HCT116 (cell line): ENCODE measurements at regions not wholly inside any gene's neighbourhood (a gene's known extent, or its start where the extent isn't known, plus 50 kb on each side); places are given as distances from the start of the nearest gene placed in this dataset.

Experiments used
- ATAC-seq: fragments of 200-7000 bp; cut with Tn5 transposase; 2 replicates; pipeline ENCODE4 v1.9.1; 2020; ENCODE audit warnings: mild to moderate bottlenecking, moderate library complexity
- BruUV-seq: library from RNA; stranded (reverse); fragments of 400-500 nt; replicated peaks from 2 replicates; lab custom pipeline; 2021; lab: Mats Ljungman, UMichigan
- CTCF ChIA-PET: fragments of 300-600 bp; sonication (Branson Sonifier 250); formaldehyde crosslinking; loops from one replicate; lab custom pipeline; 2021; ENCODE audit warnings: antibody characterized with exemption; lab: Charles Lee
- POLR2A ChIA-PET: fragments of 300-600, 350-600 bp; sonication (Branson Sonifier 250); formaldehyde crosslinking; loops from one replicate; lab custom pipeline; 2021; ENCODE audit warnings: antibody characterized with exemption; lab: Charles Lee
- RAD21 ChIA-PET, 2 experiments: fragments of 300-600 bp; sonication (Branson Sonifier 250); formaldehyde crosslinking; loops; one replicate each; lab custom pipeline; 2023; ENCODE audit warnings: low total read pairs in 2 of 2; ENCODE audit not compliant: uncharacterized antibody in 2 of 2, unreplicated experiment in 2 of 2, low non-redundant PET in 1 of 2; lab: Charles Lee
- DNase-seq: peaks from one replicate; pipeline ENCODE4 v3.0.0-alpha.2; 2010; ENCODE audit warnings: low read depth, low spot score
- H2AFZ ChIP-seq: fragments of 200-600 bp; shearing (Covaris generic), sonication (generic); 2 replicates; pipeline ENCODE4 v1.6.1; 2017; ENCODE audit warnings: low read depth, mixed run types, mixed read lengths, antibody characterized with exemption, low read length; ENCODE audit not compliant: poor library complexity, severe bottlenecking
- H3K27ac ChIP-seq: 2 replicates; pipeline ENCODE4 v1.5.1; 2012; ENCODE audit warnings: low read depth, low read length
- H3K27me3 ChIP-seq: fragments of 200-600 bp; sonication (generic); 2 replicates; pipeline ENCODE4 v1.6.1; 2016; ENCODE audit warnings: mixed run types, low read length, mixed read lengths; ENCODE audit not compliant: insufficient read depth
- H3K36me3 ChIP-seq, 2 experiments: fragments of 200-500 bp in 1 of 2; fragments of 200-600 bp in 1 of 2; sonication (Bioruptor generic) in 1 of 2; sonication (generic) in 1 of 2; 2 replicates each; pipeline versions ENCODE4 v1.5.1 to v1.6.1; 2014 to 2016; ENCODE audit warnings: low read length in 2 of 2, inconsistent platforms in 1 of 2, mixed read lengths in 1 of 2, mixed run types in 1 of 2; ENCODE audit not compliant: insufficient read depth in 2 of 2, control insufficient read depth in 1 of 2
- H3K4me1 ChIP-seq, 2 experiments: fragments of 200-600 bp in 1 of 2; sonication (generic) in 1 of 2; 2 replicates each; pipeline versions ENCODE4 v1.5.1 to v1.6.1; 2012 to 2017; ENCODE audit warnings: low read length in 2 of 2, inconsistent platforms in 1 of 2, mild to moderate bottlenecking in 1 of 2, mixed read lengths in 1 of 2, mixed run types in 1 of 2, moderate library complexity in 1 of 2; ENCODE audit not compliant: insufficient read depth in 2 of 2, control insufficient read depth in 1 of 2
- H3K4me2 ChIP-seq: fragments of 200-600 bp; sonication (generic); 2 replicates; pipeline ENCODE4 v1.6.1; 2017; ENCODE audit warnings: mixed run types, low read length, mixed read lengths
- H3K4me3 ChIP-seq, 2 experiments: fragments of 200-600 bp in 1 of 2; sonication (generic) in 1 of 2; replicated peaks in 1 of 2; 2 replicates each; pipeline ENCODE4 v1.5.1; 2011 to 2016; ENCODE audit warnings: low read length in 2 of 2, control low read depth in 1 of 2, low read depth in 1 of 2, mild to moderate bottlenecking in 1 of 2, mixed read lengths in 1 of 2, mixed run types in 1 of 2
- H3K79me2 ChIP-seq: fragments of 200-600 bp; sonication (generic); 2 replicates; pipeline ENCODE4 v1.6.1; 2017; ENCODE audit warnings: mild to moderate bottlenecking, mixed run types, low read length, moderate library complexity, mixed read lengths; ENCODE audit not compliant: insufficient read depth
- H3K9ac ChIP-seq: fragments of 200-600 bp; sonication (generic); 2 replicates; pipeline ENCODE4 v1.6.1; 2016; ENCODE audit warnings: low read length, mixed read lengths
- H3K9me2 ChIP-seq: fragments of 200-600 bp; sonication (generic), shearing (Covaris generic); 2 replicates; pipeline ENCODE4 v1.6.1; 2017; ENCODE audit warnings: mixed run types, mild to moderate bottlenecking, moderate library complexity; ENCODE audit not compliant: insufficient read depth
- H3K9me3 ChIP-seq, 2 experiments: fragments of 200-500 bp in 1 of 2; fragments of 200-600 bp in 1 of 2; sonication (Bioruptor generic) in 1 of 2; sonication (generic) in 1 of 2; 2 replicates each; pipeline ENCODE4 v1.6.1; 2014 to 2017; ENCODE audit warnings: low read length in 2 of 2, mixed read lengths in 2 of 2, inconsistent platforms in 1 of 2, low read depth in 1 of 2, mild to moderate bottlenecking in 1 of 2, mixed run types in 1 of 2, moderate library complexity in 1 of 2; ENCODE audit not compliant: control insufficient read depth in 1 of 2, insufficient read depth in 1 of 2
- H4K20me1 ChIP-seq: fragments of 200-600 bp; sonication (generic), shearing (Covaris generic); 2 replicates; pipeline ENCODE4 v1.6.1; 2017; ENCODE audit warnings: mixed run types, mild to moderate bottlenecking, moderate library complexity; ENCODE audit not compliant: insufficient read depth
- ATF3 ChIP-seq: IDR thresholded peaks from 2 replicates; pipeline ENCODE4 v1.6.1; 2012
- CBX3 ChIP-seq: IDR thresholded peaks from 2 replicates; pipeline ENCODE4 v1.6.1; 2012; ENCODE audit warnings: low read depth
- CEBPB ChIP-seq: IDR thresholded peaks from 2 replicates; pipeline ENCODE4 v1.6.1; 2012; ENCODE audit warnings: low read depth
- CTCF ChIP-seq, 3 experiments: fragments of 200-600 bp in 1 of 3; sonication (generic) in 1 of 3; IDR thresholded peaks in 2 of 3; conservative IDR thresholded peaks in 1 of 3; 2 replicates each; pipeline ENCODE4 v1.5.1; 2012 to 2017; ENCODE audit warnings: low read depth in 2 of 3, low read length in 2 of 3, antibody characterized with exemption in 1 of 3, borderline replicate concordance in 1 of 3, control low read depth in 1 of 3, mild to moderate bottlenecking in 1 of 3, mixed read lengths in 1 of 3, mixed run types in 1 of 3, moderate library complexity in 1 of 3; ENCODE audit not compliant: insufficient read depth in 1 of 3
- EGR1 ChIP-seq: IDR thresholded peaks from 2 replicates; pipeline ENCODE4 v1.6.1; 2012; ENCODE audit warnings: low read depth
- ELF1 ChIP-seq: IDR thresholded peaks from 2 replicates; pipeline ENCODE4 v1.6.1; 2012; ENCODE audit warnings: low read depth, borderline replicate concordance
- EZH2 ChIP-seq: fragments of 200-600 bp; sonication (generic); IDR thresholded peaks from 2 replicates; pipeline ENCODE4 v1.6.1; 2017; ENCODE audit warnings: antibody characterized with exemption, mixed run types
- EZH2phosphoT487 ChIP-seq: fragments of 200-600 bp; IDR thresholded peaks from 2 replicates; pipeline ENCODE4 v1.6.1; 2018; ENCODE audit warnings: antibody characterized with exemption, borderline replicate concordance
- FOSL1 ChIP-seq: IDR thresholded peaks from 2 replicates; pipeline ENCODE4 v1.6.1; 2012; ENCODE audit warnings: low read depth
- JUND ChIP-seq: IDR thresholded peaks from 2 replicates; pipeline ENCODE4 v1.6.1; 2012
- MAX ChIP-seq: IDR thresholded peaks from 2 replicates; pipeline ENCODE4 v1.6.1; 2012
- POLR2AphosphoS5 ChIP-seq: IDR thresholded peaks from 2 replicates; pipeline ENCODE4 v1.6.1; 2011; ENCODE audit warnings: mild to moderate bottlenecking, low read depth, low read length, moderate library complexity
- REST ChIP-seq: IDR thresholded peaks from 2 replicates; pipeline ENCODE4 v1.6.1; 2012; ENCODE audit warnings: low read depth
- SIN3A ChIP-seq: IDR thresholded peaks from 2 replicates; pipeline ENCODE4 v1.6.1; 2012; ENCODE audit warnings: low read depth
- SP1 ChIP-seq: IDR thresholded peaks from 2 replicates; pipeline ENCODE4 v1.6.1; 2012; ENCODE audit warnings: low read depth
- SRF ChIP-seq: IDR thresholded peaks from 2 replicates; pipeline ENCODE4 v1.6.1; 2012; ENCODE audit warnings: low read depth
- YY1 ChIP-seq: IDR thresholded peaks from 2 replicates; pipeline ENCODE4 v1.6.1; 2011; ENCODE audit warnings: low read length, low read depth, moderate library complexity, mild to moderate bottlenecking; ENCODE audit not compliant: insufficient replicate concordance; ENCODE audit errors: extremely low read depth
- ZBTB33 ChIP-seq: IDR thresholded peaks from 2 replicates; pipeline ENCODE4 v1.6.1; 2011; ENCODE audit warnings: mild to moderate bottlenecking, low read length, moderate library complexity; ENCODE audit not compliant: insufficient replicate concordance; ENCODE audit errors: extremely low read depth
- ZFX ChIP-seq: fragments of 450-650 bp; IDR thresholded peaks from 2 replicates; pipeline ENCODE4 v1.6.1; 2017
- ZNF274 ChIP-seq: fragments of 200-500 bp; sonication (Bioruptor generic); IDR thresholded peaks from 2 replicates; pipeline ENCODE4 v1.6.1; 2014; ENCODE audit warnings: mild to moderate bottlenecking, low read depth, low read length, inconsistent platforms
- intact Hi-C: fragments of 100-400 bp; cut with micrococcal nuclease; formaldehyde crosslinking; loops from 2 replicates; pipeline ENCODE4 v1.10.0; 2022

- Histone ChIP-seq H2AFZ (no peak overlapping the region), H3K9ac (no peak overlapping the region), H4K20me1 (no peaks in the 10 kb centered on the region), H3K27ac (no peak overlapping the region), H3K9me3 (no peaks in the 10 kb centered on the region), H3K79me2 (no peaks in the 10 kb centered on the region), H3K9me2 (no peaks in the 10 kb centered on the region), H3K4me3 (no peak overlapping the region), H3K27me3 (no peaks in the 10 kb centered on the region), H3K4me1 (no peaks in the 10 kb centered on the region), H3K36me3 (no peaks in the 10 kb centered on the region), H3K4me2 (no peak overlapping the region)
- intact Hi-C loops, result no loop called here
- ChIA-PET CTCF (no interaction called here), RAD21 (no interaction called here), POLR2A (no interaction called here)
- TF ChIP-seq MAX, result no peak
- TF ChIP-seq FOSL1, result no peak
- TF ChIP-seq SIN3A, result no peak
- TF ChIP-seq ELF1, result no peak
- TF ChIP-seq ZFX, result no peak
- TF ChIP-seq JUND, result no peak
- no peak for TF ChIP-seq REST
- TF ChIP-seq SP1, result no peak
- no peak for TF ChIP-seq POLR2AphosphoS5
- no peak for TF ChIP-seq EZH2phosphoT487
- TF ChIP-seq ATF3, result no peak
- TF ChIP-seq CEBPB, result no peak
- no peak for TF ChIP-seq ZNF274
- no peak for TF ChIP-seq EGR1
- TF ChIP-seq ZBTB33, result no peak
- no peak for TF ChIP-seq CBX3
- TF ChIP-seq EZH2, result no peak
- no peak for TF ChIP-seq SRF
- TF ChIP-seq YY1, result no peak
- no peak for TF ChIP-seq CTCF (IDR thresholded peaks at IDR 0.05 in 2 of 3, conservative IDR thresholded peaks at IDR 0.05 in 1 of 3; ENCODE audit: borderline replicate concordance in 1 of 3, insufficient read depth in 1 of 3, low read depth in 2 of 3, low read length in 2 of 3)
- ATAC-seq (no peak), DNase-seq (no peak)
- BruUV-seq, result no TSS peak
These were observed 969.1 kb upstream of the PCDH9 start for GRCh38 chr13:68199271-68199670.
